H9 (cell line): ENCODE measurements at regions not wholly inside any gene's neighbourhood (a gene's known extent, or its start where the extent isn't known, plus 50 kb on each side); places are given as distances from the start of the nearest gene placed in this dataset.

Experiments
- DNase-seq: peaks from one replicate; pipeline ENCODE4 v3.0.0-alpha.2; 2017
- H2AFZ ChIP-seq: one replicate; pipeline ENCODE4 v1.6.1; 2013; ENCODE audit warnings: mild to moderate bottlenecking, low read length, control low read depth, moderate library complexity
- H2AK5ac ChIP-seq: 2 replicates; pipeline ENCODE4 v1.6.1; 2013; ENCODE audit warnings: low read length, control low read depth, mixed read lengths; ENCODE audit not compliant: insufficient read length
- H2BK120ac ChIP-seq: one replicate; pipeline ENCODE4 v1.6.1; 2013; ENCODE audit warnings: low read depth, mild to moderate bottlenecking, low read length, control low read depth, inconsistent platforms; ENCODE audit not compliant: poor library complexity, severe bottlenecking
- H2BK12ac ChIP-seq: 2 replicates; pipeline ENCODE4 v1.6.1; 2013; ENCODE audit warnings: low read length, control low read depth, mixed read lengths, low read depth; ENCODE audit not compliant: insufficient read length
- H2BK15ac ChIP-seq: 2 replicates; pipeline ENCODE4 v1.6.1; 2013; ENCODE audit warnings: low read depth, low read length, control low read depth
- H2BK20ac ChIP-seq: one replicate; pipeline ENCODE4 v1.6.1; 2013; ENCODE audit warnings: low read depth, mild to moderate bottlenecking, low read length, control low read depth, inconsistent platforms; ENCODE audit not compliant: poor library complexity, severe bottlenecking
- H2BK5ac ChIP-seq: 2 replicates; pipeline ENCODE4 v1.6.1; 2013; ENCODE audit warnings: low read length, control low read depth, mixed read lengths; ENCODE audit not compliant: insufficient read length
- H3K14ac ChIP-seq: 2 replicates; pipeline ENCODE4 v1.6.1; 2013; ENCODE audit warnings: low read length, control low read depth; ENCODE audit not compliant: insufficient read depth
- H3K18ac ChIP-seq: 2 replicates; pipeline ENCODE4 v1.6.1; 2013; ENCODE audit warnings: low read depth, mild to moderate bottlenecking, mixed read lengths, low read length, control low read depth; ENCODE audit not compliant: insufficient read length
- H3K23ac ChIP-seq: 2 replicates; pipeline ENCODE4 v1.6.1; 2013; ENCODE audit warnings: low read length, control low read depth, mixed read lengths, low read depth; ENCODE audit not compliant: insufficient read length
- H3K23me2 ChIP-seq: 2 replicates; pipeline ENCODE4 v1.6.1; 2013; ENCODE audit warnings: low read depth, mild to moderate bottlenecking, mixed read lengths, low read length, control low read depth; ENCODE audit not compliant: insufficient read length, poor library complexity, severe bottlenecking
- H3K27ac ChIP-seq: 2 replicates; pipeline ENCODE4 v1.5.1; 2013; ENCODE audit warnings: low read length, control low read depth, mixed read lengths, low read depth; ENCODE audit not compliant: insufficient read length
- H3K27me3 ChIP-seq: 2 replicates; pipeline ENCODE4 v1.6.1; 2013; ENCODE audit warnings: low read length, control low read depth, inconsistent platforms; ENCODE audit not compliant: insufficient read depth
- H3K4ac ChIP-seq: 2 replicates; pipeline ENCODE4 v1.6.1; 2013; ENCODE audit warnings: low read depth, mild to moderate bottlenecking, control low read depth, inconsistent platforms, low read length, moderate library complexity
- H3K4me1 ChIP-seq: 2 replicates; pipeline ENCODE4 v1.6.1; 2013; ENCODE audit warnings: low read length, control low read depth, inconsistent platforms; ENCODE audit not compliant: insufficient read depth
- H3K4me2 ChIP-seq: 2 replicates; pipeline ENCODE4 v1.6.1; 2013; ENCODE audit warnings: low read length, control low read depth, mixed read lengths; ENCODE audit not compliant: insufficient read length, insufficient read depth
- H3K56ac ChIP-seq: 2 replicates; pipeline ENCODE4 v1.6.1; 2013; ENCODE audit warnings: low read depth, mild to moderate bottlenecking, mixed read lengths, low read length, control low read depth; ENCODE audit not compliant: insufficient read length
- H3K79me1 ChIP-seq: 2 replicates; pipeline ENCODE4 v1.6.1; 2013; ENCODE audit warnings: low read depth, mild to moderate bottlenecking, moderate library complexity, low read length, control low read depth, inconsistent platforms; ENCODE audit not compliant: insufficient read depth, poor library complexity, severe bottlenecking
- H3K79me2 ChIP-seq: 2 replicates; pipeline ENCODE4 v1.6.1; 2013; ENCODE audit warnings: low read length, control low read depth, inconsistent platforms; ENCODE audit not compliant: insufficient read depth
- H3K9ac ChIP-seq: 2 replicates; pipeline ENCODE4 v1.6.1; 2013; ENCODE audit warnings: low read length, control low read depth, mixed read lengths; ENCODE audit not compliant: insufficient read length; ENCODE audit errors: extremely low read depth
- H3K9me3 ChIP-seq: one replicate; pipeline ENCODE4 v1.6.1; 2013; ENCODE audit warnings: low read depth, low read length, inconsistent platforms; ENCODE audit not compliant: control insufficient read depth
- H3T11ph ChIP-seq: one replicate; pipeline ENCODE4 v1.6.1; 2013; ENCODE audit warnings: mild to moderate bottlenecking, low read length, control low read depth, inconsistent platforms
- H4K20me1 ChIP-seq: one replicate; pipeline ENCODE4 v1.6.1; 2013; ENCODE audit not compliant: control insufficient read depth, insufficient read length, insufficient read depth
- H4K5ac ChIP-seq: 2 replicates; pipeline ENCODE4 v1.6.1; 2013; ENCODE audit warnings: low read depth, mild to moderate bottlenecking, mixed read lengths, low read length, control low read depth; ENCODE audit not compliant: insufficient read length
- H4K8ac ChIP-seq: replicated peaks from 2 replicates; pipeline ENCODE4 v1.6.1; 2013; ENCODE audit warnings: low read length, control low read depth, mixed read lengths, low read depth; ENCODE audit not compliant: insufficient read length
- H4K91ac ChIP-seq: 2 replicates; pipeline ENCODE4 v1.6.1; 2013; ENCODE audit warnings: low read depth, mild to moderate bottlenecking, moderate library complexity, mixed read lengths, low read length, control low read depth; ENCODE audit not compliant: insufficient read length
- H3K27ac Mint-ChIP-seq, 3 experiments: 2 replicates in 2 of 3; 3 replicates in 1 of 3; pipeline ENCODE4 v1.8.0; 2020 to 2021; ENCODE audit warnings: mixed read lengths in 3 of 3, mild to moderate bottlenecking in 1 of 3, moderate library complexity in 1 of 3
- H3K27me3 Mint-ChIP-seq: 2 replicates; pipeline ENCODE4 v1.8.0; 2021; ENCODE audit warnings: low read depth, mild to moderate bottlenecking, moderate library complexity, mixed read lengths
- H3K36me3 Mint-ChIP-seq, 3 experiments: 2 replicates in 2 of 3; 3 replicates in 1 of 3; pipeline ENCODE4 v1.8.0; 2020 to 2021; ENCODE audit warnings: low read depth in 3 of 3, mixed read lengths in 3 of 3; ENCODE audit not compliant: insufficient read depth in 1 of 3
- H3K4me1 Mint-ChIP-seq, 2 experiments: 2 replicates each; pipeline ENCODE4 v1.8.0; 2020; ENCODE audit warnings: mixed read lengths in 2 of 2
- H3K4me3 Mint-ChIP-seq, 2 experiments: 2 replicates in 1 of 2; 3 replicates in 1 of 2; pipeline ENCODE4 v1.8.0; 2020 to 2021; ENCODE audit warnings: mild to moderate bottlenecking in 2 of 2, mixed read lengths in 2 of 2, moderate library complexity in 1 of 2
- H3K9me3 Mint-ChIP-seq, 2 experiments: 2 replicates in 1 of 2; 3 replicates in 1 of 2; pipeline ENCODE4 v1.8.0; 2020; ENCODE audit warnings: mild to moderate bottlenecking in 2 of 2, mixed read lengths in 2 of 2, moderate library complexity in 1 of 2
- WGBS: extraction: QIAGEN DNeasy Blood & Tissue Kit; methylation state at CpG from one replicate; pipeline ENCODE4 v1.1.7; 2013; ENCODE audit warnings: missing lambda C conversion rate, low lambda C conversion rate, mixed read lengths; ENCODE audit not compliant: insufficient read length; ENCODE audit errors: extremely low coverage; 5-methylcytosine and 5-hydroxymethylcytosine counted together
- TF ChIP-seq, protein P1 (sequence below): fragments of 200-600 bp; sonication (generic); conservative IDR thresholded peaks from 3 replicates; pipeline ENCODE4 v1.8.0; 2021; ENCODE audit warnings: antibody characterized with exemption, mild to moderate bottlenecking

DNA sequence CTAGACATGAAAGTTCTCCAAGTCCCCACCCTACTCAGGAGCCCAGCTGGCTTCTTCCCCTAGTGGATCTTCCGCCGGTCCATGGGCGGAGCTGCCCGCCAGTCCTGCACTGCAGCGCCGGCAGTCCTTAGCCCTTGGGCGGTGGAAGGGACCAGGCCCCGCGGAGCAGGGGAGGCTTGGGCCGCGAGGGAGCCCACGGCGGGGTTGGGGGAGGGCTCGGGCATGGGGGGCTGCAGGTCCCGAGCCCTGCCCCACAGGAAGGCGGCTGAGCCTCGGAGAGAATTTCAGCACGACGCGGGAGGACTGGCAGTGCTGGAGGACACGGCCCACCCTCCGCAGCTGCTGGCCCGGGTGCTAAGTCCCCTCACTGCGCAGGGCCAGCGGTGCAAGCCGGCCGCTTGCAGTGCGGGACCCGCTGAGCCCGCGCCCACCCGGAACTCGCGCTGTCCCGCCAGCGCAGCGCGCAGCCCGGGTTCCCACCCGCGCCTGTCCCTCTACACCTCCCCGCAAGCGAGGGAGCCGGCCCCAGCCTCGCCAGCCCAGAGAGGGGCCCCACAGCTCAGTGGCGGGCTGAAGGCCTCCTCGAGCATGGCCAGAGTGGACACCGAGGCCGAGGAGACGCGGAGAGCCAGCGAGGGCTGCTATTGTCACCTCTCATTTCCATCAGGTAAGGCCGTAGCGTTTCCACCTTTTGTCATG is 1398.6 kb downstream of the MRPL39 start:
- H3K4ac ChIP-seq = no peak overlapping the region
- H3K23ac ChIP-seq = no peak overlapping the region
- no peaks in the 10 kb centered on the region; the same call in 1 of the 2 replicates for H3K27me3 Mint-ChIP-seq
- peaks cover 58 to 62% of the 10 kb centered on the region in 2 experiments for H3K9me3 Mint-ChIP-seq
- no peak overlapping the region for H2BK15ac ChIP-seq
- peaks cover 0 to 12% (median 5%) of the 10 kb centered on the region in 3 experiments; a peak in 2 of 7 replicates for H3K36me3 Mint-ChIP-seq
- no peaks in the 10 kb centered on the region for H3K4me1 ChIP-seq
- no peak overlapping the region for H2BK12ac ChIP-seq
- no peak overlapping the region for H2AK5ac ChIP-seq
- no peak for DNase-seq
- no peak overlapping the region for H3K18ac ChIP-seq
- no peaks in the 10 kb centered on the region for H3K23me2 ChIP-seq
- H2BK5ac ChIP-seq = no peak overlapping the region
- H2BK20ac ChIP-seq = no peak overlapping the region
- TF ChIP-seq, protein P1, sequence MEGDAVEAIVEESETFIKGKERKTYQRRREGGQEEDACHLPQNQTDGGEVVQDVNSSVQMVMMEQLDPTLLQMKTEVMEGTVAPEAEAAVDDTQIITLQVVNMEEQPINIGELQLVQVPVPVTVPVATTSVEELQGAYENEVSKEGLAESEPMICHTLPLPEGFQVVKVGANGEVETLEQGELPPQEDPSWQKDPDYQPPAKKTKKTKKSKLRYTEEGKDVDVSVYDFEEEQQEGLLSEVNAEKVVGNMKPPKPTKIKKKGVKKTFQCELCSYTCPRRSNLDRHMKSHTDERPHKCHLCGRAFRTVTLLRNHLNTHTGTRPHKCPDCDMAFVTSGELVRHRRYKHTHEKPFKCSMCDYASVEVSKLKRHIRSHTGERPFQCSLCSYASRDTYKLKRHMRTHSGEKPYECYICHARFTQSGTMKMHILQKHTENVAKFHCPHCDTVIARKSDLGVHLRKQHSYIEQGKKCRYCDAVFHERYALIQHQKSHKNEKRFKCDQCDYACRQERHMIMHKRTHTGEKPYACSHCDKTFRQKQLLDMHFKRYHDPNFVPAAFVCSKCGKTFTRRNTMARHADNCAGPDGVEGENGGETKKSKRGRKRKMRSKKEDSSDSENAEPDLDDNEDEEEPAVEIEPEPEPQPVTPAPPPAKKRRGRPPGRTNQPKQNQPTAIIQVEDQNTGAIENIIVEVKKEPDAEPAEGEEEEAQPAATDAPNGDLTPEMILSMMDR = no peak
- H2AFZ ChIP-seq = no peak overlapping the region
- no peak overlapping the region for H3K9ac ChIP-seq
- no peaks in the 10 kb centered on the region for H4K20me1 ChIP-seq
- H4K8ac ChIP-seq = no peak overlapping the region
- no peak overlapping the region for H3K56ac ChIP-seq
- H2BK120ac ChIP-seq = no peak overlapping the region
- H3K27ac Mint-ChIP-seq = no peak overlapping the region
- H3K4me1 Mint-ChIP-seq = no peaks in the 10 kb centered on the region
- no peak overlapping the region for H3T11ph ChIP-seq
- H4K5ac ChIP-seq = no peak overlapping the region
- H3K4me2 ChIP-seq = no peak overlapping the region
- no peak overlapping the region for H4K91ac ChIP-seq
- H3K14ac ChIP-seq = no peak overlapping the region
- H3K79me2 ChIP-seq = no peaks in the 10 kb centered on the region
- H3K9me3 ChIP-seq = no peaks in the 10 kb centered on the region
- no peaks in the 10 kb centered on the region for H3K79me1 ChIP-seq
- H3K27ac ChIP-seq = no peak overlapping the region
- H3K4me3 Mint-ChIP-seq = no peak overlapping the region
- no peaks in the 10 kb centered on the region for H3K27me3 ChIP-seq
- WGBS = no CpG with 5 or more reads among the region's 54 CpGs
